Fibroblast of pulmonary artery (primary cell): ENCODE measurements at regions not wholly inside any gene's neighbourhood (a gene's known extent, or its start where the extent isn't known, plus 50 kb on each side); places are given as distances from the start of the nearest gene placed in this dataset.

Experiments
- DNase-seq: peaks from one replicate; pipeline ENCODE4 v3.0.0-alpha.2; 2010; ENCODE audit warnings: low read depth
- H3K4me3 ChIP-seq: replicated peaks from 2 replicates; pipeline ENCODE4 v1.5.1; 2011; ENCODE audit warnings: low read depth, mild to moderate bottlenecking, control low read depth, low read length, moderate library complexity
- TF ChIP-seq, protein P1 (sequence below): IDR thresholded peaks from 2 replicates; pipeline ENCODE4 v1.5.1; 2011; ENCODE audit warnings: mild to moderate bottlenecking, control low read depth, low read length, inconsistent platforms; ENCODE audit errors: missing control alignments

DNA sequence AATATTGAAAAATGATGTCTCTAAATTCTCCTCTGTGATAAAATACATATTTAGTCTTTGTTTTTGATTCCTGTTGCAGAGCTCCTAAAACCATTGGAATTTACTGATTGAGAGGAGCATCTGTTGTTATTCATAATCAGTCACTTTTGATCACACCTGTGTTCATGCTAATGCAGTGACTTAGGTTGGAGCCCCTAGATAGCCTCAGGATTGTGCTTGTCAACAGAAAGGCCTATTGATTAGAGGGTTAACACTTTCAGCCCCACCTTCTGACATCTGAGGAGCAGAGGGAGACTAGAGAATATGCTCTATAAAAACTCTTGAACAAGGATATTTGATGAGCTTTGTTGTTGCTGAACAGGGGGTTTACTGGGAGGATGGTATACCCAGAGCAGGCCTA is 409.5 kb upstream of the ADGRL3 start:
- no peak overlapping the region for H3K4me3 ChIP-seq
- DNase-seq: no peak
- TF ChIP-seq, protein P1, sequence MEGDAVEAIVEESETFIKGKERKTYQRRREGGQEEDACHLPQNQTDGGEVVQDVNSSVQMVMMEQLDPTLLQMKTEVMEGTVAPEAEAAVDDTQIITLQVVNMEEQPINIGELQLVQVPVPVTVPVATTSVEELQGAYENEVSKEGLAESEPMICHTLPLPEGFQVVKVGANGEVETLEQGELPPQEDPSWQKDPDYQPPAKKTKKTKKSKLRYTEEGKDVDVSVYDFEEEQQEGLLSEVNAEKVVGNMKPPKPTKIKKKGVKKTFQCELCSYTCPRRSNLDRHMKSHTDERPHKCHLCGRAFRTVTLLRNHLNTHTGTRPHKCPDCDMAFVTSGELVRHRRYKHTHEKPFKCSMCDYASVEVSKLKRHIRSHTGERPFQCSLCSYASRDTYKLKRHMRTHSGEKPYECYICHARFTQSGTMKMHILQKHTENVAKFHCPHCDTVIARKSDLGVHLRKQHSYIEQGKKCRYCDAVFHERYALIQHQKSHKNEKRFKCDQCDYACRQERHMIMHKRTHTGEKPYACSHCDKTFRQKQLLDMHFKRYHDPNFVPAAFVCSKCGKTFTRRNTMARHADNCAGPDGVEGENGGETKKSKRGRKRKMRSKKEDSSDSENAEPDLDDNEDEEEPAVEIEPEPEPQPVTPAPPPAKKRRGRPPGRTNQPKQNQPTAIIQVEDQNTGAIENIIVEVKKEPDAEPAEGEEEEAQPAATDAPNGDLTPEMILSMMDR: no peak

DNA sequence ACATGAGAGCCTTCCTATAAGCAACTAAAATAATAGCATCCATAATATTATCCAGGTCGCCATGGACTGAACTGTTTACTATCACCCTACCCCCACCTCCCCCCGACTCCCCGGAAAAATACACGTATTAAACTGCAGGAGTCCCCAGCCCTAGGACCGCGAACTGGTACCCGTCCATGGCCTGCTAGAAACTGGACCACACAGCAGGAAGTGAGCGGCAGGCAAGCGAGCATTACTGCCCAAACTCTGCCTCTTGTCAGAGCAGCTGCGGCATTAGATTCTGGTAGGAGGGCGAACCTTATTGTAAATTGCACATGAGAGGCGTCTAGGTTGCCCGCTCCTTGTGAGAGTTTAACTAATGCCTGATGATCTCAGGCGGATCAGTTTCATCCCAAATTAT is 405.8 kb upstream of the ADGRL3 start:
- TF ChIP-seq, protein P1: no peak
- DNase-seq: no peak
- H3K4me3 ChIP-seq: no peak overlapping the region

DNA sequence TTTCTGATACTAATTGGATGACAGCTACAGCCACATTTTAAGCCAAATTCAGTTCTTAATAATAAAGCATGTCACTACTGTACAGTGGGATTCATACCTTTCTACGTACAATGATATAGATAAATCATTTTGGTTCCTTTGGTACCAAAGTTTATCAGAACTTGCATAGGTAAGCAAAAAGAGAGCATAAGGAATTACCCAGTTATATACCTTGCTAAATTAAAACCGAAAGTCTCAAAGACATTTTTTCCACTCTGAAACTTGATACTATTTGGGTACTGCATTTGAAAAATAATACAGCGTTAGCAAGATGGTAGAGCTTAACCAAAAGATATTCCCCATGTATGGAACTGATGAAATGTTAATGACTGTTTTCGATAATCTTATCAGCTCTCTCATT is 400.9 kb upstream of the ADGRL3 start:
- H3K4me3 ChIP-seq: no peak overlapping the region
- TF ChIP-seq, protein P1: no peak
- no peak for DNase-seq

DNA sequence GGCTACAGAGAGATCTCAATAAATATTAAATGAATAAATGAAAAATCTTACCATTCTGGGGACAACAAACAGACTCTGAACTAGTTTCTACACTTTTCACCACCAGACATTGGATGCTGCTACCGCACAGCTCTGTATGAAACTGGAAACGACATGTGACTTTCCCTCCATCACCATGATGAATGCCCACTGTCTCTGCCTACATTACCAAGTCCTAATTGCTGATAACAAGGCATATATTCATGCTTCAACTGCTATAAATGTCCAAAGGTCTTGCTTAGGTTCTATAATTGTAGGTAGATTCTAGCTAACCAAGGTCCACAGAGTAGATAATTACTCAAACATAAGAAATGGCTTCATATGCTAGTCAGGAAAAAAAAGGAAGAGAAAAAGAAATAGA is 399.4 kb upstream of the ADGRL3 start:
- H3K4me3 ChIP-seq: no peak overlapping the region
- no peak for DNase-seq
- TF ChIP-seq, protein P1: no peak

DNA sequence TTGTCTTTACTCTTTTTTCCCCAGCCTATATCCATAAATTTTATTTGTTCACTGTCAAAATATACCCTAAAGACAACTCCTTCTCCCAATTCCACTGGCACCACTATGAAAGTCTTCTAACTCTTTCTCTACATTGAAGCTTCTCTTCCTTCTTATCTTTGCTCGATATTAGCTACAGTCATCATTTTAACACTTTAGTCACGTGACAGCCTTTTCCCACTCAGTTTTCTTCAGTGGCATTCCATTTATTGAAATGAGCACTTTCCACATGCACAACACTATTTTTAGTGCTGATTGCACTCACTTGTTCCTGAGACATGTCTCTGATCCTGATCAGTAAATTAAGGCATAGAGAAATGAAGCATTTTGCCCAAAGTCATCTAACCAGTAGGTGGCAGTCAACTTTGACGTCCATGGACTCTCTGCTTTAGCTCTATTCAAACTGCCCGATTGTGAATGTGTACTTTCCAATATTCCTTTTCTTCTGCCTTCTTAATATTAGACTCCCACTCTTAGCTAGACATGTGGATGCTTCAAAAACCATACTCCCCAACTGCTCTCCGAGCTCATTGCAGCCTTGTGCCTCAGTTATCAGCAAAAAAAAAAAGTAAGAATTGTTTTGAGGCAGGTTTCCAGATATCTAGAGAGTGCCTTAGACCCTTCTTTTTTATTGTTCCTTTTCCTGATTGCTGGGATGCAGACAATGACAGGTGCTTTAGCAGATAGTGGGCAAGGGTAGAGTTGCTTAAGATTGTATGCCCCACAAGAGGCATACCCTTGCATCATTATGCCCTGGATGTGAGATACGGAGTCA is 394.4 kb upstream of the ADGRL3 start:
- peak; percentile 61 for DNase-seq
- no peak overlapping the region for H3K4me3 ChIP-seq
- TF ChIP-seq, protein P1: peak; percentile 72

DNA sequence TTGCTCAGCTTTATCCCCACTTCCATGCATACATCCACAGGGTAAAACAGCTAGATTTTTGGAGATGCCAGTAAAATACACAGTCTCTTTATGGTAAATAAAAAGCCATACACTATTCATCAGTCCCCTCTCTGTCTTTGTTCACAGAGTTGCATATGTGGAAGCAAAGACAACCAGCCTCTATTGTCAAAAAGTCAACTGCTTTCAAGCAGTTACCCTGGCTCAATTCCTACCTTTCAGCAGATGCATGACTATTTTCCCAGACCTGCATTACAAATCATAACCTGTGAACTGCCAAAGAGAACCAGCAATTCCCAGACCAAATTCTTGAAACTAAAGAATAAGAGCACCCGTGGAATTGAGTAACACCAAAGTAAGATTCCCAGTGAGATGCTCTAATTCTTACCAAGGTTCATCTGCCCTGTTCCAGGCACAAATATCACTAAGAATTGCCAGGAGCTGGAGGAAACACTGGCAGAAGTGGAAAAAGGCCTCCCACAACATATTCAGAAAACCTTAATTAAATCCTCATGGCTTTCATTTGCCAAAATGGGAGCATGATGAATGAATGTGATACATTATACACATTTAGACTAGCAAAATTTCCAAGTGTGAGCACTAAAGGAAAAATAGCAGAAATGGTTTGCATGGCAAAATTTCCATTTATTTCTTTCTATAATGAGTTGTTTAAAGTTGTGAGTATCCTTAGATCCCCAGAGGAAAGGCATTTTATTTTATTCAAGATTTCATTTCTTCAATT is 391.2 kb upstream of the ADGRL3 start:
- TF ChIP-seq, protein P1: no peak
- no peak for DNase-seq

More for the DNA sequence above, 391.2 kb upstream of the ADGRL3 start:
- H3K4me3 ChIP-seq: no peak overlapping the region
